ENCODE measurements at regions not wholly inside any gene's neighbourhood (a gene's known extent, or its start where the extent isn't known, plus 50 kb on each side); places are given as distances from the start of the nearest gene placed in this dataset.
"Not testable (repeated sequence)": the region's sequence is repeated elsewhere in the genome, so short reads cannot be mapped to it uniquely, and the experiment has no call there.

DNA sequence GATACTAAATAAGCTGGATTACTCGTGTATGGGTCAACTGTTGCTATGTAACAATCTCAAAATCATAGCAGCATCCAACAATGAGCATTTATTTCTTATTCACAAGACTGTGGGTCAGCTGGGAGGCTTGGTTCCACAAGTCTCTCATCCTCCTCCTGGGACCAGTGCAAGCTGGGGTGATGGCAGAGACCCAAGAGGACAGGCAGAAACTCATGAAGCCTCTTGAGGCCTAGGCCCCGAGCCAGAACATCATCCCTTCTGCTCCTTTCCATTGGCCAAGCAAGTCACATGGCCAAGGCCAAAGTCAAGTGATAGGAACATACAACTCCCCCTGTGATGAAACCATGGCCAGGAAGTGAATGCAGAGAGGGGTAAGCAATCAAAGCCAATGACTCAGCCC is 422.1 kb downstream of the BCOR start:
- DNase-seq (ENCODE audit: low spot score): peak; percentile 35

DNA sequence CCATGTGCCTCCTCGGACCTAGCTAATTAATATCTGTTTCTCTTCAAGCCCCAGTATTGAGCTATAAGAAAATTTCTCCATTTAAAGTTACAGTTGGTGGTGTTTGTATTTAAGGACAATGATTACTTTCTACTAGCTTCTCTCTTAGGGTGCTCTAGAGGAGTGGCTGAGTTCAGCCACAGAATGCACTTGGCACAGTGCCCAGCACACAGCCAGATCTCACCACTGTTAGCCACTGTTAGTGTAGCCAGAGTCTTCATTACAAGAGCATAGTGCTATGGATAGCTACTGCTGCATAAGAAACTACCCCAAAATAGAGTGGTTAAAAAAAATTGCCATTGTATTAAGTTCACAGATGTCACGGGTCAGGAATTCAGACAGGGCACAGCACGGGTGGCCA is 421.3 kb downstream of the BCOR start:
- no peak for DNase-seq (ENCODE audit: low spot score)

DNA sequence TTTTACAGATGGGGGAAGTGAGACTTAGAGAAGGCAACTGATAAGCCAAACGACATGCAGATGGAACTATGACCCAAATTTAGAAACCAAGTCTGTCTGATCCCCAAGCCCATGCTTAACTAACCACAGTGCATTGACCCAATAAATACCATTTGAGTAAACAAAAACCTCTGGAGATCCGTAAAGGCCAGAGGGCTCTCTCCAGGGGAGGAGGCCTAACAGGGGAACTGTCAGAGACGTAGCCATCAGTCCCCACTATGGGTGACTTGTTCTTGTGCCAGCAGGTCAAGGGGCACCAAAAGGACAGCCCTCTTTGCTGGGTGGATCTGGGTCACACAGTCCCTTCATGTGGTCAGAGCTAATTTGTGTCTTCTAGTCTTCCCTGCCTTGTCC is 420.2 kb downstream of the BCOR start:
- DNase-seq (ENCODE audit: low spot score): no peak

DNA sequence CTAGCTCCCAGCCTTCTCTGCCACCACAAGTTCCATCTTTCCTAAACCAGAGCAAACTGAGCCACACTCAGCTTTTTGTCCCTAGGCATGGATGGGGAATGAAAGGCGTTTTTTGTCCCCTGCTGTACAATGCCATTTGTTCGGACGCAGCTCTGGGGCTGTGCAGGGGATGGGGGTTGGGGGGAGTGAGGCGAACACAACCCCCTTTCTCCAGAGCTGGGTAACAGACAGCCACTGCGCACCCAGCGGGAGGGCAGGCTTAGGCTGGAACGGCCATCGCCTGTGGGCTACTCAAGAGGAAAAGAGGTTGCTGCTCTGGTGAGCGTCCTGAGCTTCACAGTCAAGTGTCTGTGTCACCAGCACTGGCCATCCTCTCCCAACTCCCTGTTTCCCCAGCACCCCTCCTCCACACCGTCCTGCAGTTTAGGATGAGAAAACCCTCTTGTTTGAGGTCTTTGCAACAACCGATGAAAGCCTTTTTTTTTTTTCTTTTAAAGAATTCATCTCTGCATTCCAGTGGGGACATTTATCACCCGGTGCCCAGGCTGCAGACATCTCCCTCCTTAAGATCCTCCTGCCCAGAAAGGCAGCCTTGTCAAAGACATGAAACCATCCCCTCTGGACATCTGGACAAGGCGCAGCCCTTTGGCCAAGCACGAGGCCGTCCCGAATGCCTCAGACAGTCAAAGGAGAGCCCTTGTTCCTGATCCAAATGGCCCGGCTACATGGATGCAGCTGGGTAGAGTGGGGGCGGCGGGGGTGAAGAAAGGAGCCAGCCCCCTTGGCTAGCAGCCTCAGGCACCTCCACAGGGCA is 419.6 kb downstream of the BCOR start:
- DNase-seq (ENCODE audit: low spot score): peak; percentile 28

DNA sequence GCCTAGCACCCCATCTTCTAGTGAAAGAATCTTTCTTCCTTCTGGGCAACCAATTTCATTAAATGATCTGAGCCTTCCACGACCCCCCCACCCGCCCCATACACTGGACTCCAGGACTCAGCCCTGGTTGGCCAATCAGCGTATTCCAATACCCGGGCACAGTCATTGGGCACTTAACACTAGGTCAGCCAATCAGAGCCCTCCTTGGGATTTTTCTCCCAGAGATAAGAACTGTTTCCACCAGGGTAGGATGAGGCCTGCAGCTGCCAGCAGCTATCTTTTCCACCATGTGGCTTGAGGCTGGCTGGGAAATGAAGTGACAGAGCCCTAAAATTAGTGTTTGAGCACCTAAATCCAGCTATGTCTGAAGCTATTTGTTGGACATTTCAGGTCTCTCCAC is 418.8 kb downstream of the BCOR start:
- DNase-seq (ENCODE audit: low spot score): no peak

DNA sequence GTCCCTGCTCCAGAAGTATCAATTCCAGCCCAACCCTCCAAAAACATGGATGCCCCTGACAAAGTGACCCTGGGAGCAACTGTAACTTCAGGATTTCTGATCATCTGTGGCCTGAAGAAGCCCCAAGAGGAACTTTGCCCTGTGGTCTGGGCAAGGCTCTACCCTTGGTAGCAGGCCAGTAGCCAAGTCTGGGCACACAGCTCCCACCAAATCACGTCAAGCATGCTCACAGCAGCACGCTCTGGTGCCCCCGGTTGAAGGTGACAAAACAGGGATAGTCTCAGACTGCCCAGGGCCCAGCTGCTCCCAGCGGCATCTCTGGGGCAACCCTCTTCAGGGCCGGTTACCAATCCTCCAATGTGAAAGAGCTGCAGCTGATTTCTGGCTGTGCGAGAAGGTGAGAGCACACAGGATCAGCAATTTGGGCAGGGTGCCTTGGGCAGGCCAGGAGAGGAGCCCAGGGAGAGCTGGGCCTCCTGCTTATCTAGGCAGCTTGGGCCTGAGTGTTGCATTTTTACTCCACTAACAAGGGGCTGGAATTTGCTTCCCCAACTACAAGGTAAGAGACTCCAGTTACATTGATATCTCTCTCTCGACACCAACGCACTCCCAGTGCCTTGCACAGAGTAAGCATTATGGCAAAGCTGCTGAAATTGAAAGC is 418.1 kb downstream of the BCOR start:
- DNase-seq (ENCODE audit: low spot score): no peak

DNA sequence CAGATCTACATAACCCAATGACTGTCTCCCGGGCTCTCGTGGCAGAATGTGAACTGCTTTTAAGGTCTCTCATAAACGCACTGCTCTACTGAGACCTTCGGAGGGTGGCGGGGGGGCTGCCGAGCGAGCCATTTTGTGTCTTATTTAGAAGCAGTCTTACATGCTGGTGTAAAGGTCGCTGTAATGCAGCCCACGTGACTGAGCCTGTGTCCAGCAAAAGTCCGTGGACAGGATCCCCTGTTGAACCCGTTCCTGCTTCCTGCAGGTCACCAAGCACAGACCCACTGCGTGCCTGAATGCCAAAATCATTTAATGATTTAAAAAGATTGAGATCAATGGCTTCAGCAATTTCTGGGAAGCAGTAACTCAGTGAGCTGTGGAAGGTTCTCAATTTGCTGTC is 415.9 kb downstream of the BCOR start:
- DNase-seq (ENCODE audit: low spot score): no peak

DNA sequence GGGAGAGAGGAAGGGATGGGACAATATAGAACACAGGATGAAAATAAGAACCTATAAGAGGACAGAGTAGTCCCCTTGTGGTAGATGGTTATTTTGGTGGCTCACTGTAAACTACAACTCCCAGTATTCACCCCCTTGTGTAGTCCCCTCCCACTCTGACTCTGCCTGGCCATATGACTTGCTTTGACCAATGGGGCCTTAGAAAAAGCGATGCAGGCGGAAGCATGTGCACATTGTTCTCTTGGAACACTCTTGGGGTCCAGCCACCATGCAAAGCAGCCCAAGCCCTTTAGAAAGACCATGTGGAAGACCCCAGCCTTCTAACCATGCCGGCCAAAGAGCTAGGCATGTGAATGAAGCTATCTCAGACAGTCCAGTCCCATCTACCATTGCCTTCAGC is 415.0 kb downstream of the BCOR start:
- no peak for DNase-seq (ENCODE audit: low spot score)

DNA sequence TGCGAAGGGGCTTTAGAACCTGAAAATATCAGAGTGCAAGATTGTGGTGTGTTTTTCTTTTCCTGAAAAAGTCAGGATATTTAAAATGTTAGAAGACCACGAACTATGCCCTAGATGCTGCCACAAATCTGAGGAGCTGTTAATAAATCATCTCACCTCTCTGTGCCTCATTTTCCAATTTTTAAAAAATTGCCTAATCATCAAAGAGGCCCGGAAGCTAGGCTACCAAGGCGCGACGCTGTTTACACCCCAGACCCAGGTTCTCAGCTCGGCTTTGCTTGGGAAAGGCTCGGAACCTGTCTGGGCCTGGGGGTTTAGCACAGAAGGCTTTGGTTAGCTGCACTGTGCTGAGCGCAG is 409.6 kb downstream of the BCOR start:
- DNase-seq (ENCODE audit: low spot score): no peak

DNA sequence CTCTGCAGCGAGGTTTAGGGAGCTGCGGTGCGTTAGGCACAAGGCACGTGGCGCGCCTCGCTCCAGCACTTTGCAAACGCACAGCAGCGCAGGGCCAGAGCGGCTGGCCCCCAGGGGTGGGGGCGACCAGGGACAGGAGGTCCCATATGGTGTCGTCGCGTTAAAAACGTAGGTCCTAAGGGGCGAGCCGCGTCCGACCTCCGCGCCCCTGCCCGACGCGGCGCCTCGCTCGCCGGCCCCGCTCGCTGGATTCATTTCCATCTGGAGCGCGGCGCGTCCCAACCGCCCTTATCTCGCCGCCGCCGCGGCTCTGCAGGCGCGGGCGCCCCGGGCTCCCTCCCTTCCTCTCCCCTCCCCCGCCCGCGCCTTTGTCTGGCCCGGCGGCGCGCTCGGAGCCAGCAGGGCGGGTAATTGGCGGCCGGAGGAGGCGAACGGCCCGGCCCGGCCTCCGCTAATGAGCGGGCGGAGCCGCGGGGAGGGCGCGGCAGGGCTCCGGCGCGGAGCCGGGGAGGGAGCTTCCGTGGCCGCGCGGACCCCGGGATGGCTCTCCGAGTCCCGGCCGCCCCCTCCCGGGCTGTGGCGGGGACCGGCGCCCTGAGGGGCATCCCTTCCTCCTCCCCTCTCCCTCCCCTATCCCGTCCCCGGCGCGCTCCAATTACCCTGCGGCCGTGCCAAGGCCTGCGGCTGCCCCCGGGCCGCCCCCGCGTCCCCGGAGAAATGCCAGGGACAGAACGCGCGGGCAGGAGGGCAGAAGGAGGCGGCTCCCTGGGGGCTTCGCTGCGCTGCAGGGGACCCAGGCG is 409.0 kb downstream of the BCOR start:
- DNase-seq (ENCODE audit: low spot score): no peak

DNA sequence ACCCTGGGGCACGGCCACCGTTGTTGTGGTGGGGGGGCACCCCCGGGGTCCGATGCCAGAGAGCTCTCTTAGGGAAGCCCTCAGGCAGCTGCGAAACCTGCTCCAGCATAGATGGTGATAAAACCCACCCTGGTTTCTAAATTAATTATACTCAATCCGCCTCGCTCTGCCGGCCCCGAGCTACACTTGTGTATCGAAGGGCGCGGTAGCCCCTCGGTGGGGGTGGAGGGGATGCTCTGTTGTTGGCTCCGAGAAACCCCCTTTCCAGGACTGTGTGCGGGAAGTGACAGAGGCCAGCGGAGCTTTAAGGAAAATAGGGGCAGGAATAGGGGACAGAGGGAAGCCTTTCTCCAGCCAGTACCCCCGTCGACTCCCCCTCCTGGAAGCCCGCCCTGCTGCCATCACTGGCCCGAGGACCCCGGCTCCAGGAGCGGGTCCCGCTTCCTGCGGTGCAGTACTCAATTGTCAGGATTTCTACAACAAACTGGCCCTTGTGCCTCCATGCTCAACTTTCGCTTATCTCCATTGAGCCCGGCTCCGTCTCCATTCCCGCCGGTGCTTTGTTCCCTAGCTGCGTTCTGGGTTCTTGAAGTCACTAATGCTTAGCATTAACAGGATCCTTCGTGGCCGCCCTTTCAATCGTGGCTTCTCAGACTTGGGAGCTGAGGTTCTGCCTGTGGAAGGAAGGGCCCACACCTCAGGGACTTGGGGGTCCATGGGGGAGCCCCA is 408.2 kb downstream of the BCOR start:
- DNase-seq (ENCODE audit: low spot score): no peak

DNA sequence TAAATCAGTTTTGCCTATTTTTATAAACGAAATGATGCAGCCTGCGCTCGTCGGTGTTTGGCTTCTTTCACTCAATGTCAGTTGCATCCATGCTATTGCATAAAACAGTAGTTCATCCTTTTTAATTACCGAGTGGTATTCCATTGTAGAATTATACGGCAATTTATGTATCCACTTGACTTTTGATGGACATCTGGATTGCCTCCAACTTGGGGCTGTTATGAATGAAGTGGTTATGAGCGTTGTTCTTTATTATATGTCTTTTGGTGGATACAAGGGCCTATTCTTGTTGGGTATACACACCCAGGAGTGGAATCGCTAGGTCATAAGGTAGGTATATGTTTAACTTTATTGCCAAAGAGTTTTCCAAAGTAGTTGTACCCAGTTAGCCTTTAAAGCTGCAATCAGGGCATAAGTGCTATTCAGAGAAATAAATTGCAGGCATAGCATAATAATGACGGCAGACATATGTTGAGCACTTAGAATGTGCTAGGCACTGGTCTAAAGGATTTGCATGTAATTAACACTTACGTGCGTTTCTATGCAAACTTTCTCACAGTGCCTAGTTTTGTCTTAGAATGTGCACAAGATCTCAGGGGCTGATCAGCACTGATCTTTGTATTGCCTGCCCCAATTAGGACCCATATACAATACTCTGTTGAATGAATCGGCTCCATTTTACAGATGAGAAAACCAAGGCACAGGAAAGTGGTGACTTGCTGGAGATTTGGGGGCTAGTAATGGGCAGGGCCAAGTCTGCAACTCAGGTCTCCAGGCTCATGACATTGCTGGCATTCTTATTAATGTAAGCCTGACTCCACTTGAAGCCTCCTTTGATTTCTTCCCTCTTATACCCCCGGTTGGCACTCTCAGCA is 407.0 kb downstream of the BCOR start:
- DNase-seq (ENCODE audit: low spot score): no peak

DNA sequence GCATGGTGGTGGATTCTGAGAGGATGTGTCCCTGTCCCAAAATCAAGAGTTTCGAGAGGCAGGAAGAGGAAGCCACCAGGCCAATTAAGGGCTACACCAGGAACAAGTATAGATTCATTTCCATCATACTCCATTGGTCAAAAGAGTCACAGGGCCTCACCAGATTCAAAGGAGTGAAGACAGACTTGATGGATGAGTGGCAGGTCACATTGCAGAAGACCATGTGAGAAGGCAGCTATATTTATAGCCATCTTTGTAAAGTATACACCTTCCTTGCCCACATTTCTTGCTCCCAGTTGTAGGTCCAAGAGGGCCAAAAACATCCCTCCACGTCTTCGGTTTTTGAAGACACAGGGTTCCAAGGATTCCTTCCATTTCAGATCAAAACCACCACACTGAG is 406.0 kb downstream of the BCOR start:
- no peak for DNase-seq (ENCODE audit: low spot score)

DNA sequence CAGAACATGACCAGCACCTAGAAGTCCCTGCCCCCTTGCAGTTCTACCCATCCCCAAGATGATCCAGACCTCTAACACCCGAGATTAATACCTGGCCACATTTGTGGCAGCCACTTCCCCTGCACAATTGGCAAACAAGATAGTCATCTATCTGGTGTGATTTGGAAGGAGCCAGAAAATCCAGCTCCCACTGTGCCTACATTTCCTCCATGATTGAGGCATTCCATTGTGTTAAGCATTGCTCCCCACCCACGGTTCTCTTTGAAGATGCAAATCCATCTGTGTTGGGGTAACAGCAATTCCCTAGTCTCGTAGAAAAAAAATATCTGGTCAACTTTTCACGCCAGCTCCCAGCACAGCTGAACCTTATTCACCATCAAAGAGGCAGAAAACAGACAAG is 405.0 kb downstream of the BCOR start:
- no peak for DNase-seq (ENCODE audit: low spot score)

DNA sequence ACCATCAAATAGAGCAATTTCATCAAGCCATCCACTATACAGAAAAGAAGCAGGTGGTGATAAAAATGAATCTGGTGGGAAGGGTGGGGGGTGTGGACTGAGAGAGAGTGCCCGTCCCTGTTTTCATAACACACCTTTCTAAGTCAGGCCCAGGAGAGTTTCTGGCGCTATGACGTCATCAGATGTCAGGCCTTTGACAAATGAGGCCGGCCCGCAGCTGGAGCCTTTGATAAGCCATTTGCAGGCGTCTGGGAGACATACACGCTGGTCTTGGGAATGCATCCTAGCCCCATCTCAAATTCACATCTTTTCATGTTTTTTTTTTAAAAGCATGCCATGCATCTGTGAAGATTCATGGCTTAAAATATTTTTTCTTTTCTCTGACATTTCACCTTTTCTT is 404.5 kb downstream of the BCOR start:
- DNase-seq (ENCODE audit: low spot score): no peak

DNA sequence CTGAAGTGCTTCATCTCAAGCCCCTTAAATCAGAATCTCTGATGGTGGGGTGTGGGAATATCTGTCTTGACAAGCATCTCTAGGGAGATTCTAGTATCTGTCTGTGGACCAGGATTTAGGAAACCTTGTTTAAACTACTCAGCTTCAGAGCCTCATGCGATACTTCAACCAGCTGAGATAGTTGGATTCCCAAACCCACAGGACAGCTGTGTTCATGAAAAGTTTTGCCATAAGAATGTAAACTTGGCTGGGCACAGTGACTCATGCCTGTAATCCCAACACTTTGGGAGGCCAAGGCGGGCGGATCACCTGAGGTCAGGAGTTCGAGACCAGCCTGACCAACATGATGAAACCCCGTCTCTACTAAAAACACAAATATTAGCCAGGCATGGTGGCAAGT is 395.1 kb downstream of the BCOR start:
- DNase-seq (ENCODE audit: low spot score): not testable (repeated sequence)

DNA sequence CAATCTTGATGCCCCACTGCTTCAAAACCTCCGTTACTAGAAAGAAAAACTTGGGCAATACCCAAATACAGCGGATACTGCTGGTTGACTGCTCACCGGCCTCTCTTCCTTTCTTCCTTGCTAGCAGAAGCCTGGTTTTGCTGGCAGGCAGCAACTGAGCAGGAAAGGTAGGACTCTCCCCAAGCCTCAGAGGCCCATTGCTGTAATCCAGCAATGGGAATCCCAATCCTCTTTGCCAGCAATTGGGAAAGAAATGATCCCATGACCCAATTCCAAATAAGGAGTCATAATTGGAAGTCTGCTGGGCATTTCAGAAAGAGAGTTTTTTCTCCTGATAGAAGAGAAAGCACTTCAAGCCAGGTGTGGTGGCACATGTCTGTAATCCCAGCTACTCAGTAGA is 394.5 kb downstream of the BCOR start:
- DNase-seq (ENCODE audit: low spot score): no peak

DNA sequence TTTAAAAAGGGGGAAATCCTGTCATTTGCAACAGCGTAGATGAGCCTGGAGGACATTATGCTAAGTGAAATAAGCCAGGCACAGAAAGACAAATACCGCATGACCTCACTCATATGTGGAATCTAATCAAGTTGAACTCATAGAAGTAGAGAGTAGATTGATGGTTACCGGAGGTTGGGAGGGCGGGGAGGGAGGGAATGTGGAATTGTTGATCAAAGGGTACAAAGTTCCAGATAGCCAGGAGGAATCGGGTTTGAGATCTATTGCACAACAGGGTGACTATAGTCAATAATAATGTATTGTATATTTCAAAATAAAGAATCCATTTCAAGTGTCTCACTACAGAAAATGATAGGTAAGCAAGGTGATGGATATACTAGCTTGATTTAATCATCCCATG is 393.2 kb downstream of the BCOR start:
- no peak for DNase-seq (ENCODE audit: low spot score)

DNA sequence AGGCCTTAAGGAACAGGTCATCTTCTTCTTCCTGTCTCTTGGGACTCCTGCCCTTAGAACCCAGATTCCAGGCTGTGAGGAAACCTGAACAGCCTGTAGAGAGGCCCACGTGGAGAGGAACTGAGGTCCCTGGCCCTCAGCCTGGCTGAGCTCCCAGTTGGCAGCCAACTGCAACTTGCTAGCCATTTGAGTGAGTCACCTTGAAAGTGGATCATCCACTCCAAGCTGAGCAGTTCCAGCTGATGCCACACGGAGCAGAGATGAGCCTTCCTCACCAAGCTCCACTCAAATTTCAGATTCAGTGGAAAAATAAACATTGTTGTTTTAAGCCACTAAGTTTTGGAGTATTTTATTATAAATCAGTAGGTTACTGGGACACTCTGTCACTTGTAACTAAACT is 392.5 kb downstream of the BCOR start:
- DNase-seq (ENCODE audit: low spot score): peak; percentile 25

DNA sequence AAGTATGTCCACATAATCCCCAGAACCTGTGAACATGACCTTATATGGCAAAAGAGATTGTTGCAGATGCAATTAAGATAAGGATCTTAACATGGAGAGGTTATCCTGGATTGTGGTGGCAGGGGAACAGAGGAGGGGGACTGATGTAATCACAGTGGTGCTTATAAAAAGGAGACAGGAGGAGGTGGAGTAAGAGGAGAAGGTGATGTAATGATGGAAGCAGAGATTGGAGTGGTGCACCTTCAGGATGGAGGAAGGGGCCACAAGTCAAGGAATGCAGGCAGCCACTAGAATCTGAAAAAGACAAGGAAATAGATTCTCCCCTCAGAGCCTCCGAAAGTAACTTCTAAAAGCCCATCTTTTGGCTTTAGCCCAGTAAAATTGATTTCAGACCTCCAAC is 388.4 kb downstream of the BCOR start:
- DNase-seq (ENCODE audit: low spot score): no peak

DNA sequence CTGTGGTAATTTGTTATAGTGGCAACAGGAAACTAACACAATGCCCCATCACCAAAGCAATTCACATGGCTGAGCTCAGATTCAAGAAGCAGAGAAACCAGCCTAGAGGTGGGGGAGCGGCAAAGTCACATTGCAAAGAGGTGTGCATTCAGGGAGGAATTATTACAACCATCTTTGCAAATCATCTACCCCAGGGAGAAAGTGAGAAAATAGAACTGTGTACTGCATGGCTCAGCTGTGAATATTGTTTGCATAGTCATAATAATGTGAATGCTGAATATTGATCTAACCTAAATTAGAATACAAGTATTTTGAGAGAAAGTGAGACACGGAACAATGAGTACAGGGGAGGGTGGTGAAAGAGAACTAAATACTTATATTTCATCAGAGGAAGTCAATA is 387.9 kb downstream of the BCOR start:
- DNase-seq (ENCODE audit: low spot score): no peak

DNA sequence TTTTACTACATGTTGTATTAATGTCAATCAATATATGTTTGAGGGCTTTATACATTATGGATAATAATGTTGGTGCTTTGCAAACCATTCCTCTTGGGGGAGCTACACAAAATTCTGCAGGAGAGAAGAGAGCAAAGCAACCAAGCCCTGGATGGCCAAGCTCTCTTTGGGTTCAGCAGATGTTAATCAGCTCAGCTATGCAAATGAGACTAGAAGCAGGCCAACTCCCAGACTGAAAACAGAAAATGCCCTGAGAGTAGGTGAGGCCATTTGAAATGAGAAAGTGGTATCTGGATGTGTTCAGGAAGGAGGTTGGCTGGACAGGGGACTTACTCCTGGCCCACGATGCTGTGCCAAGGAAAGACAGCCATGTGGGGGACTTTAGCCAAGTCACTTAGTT is 387.0 kb downstream of the BCOR start:
- DNase-seq (ENCODE audit: low spot score): no peak
